Natural killer cell (primary cell): ENCODE measurements at regions not wholly inside any gene's neighbourhood (a gene's known extent, or its start where the extent isn't known, plus 50 kb on each side); places are given as distances from the start of the nearest gene placed in this dataset.

ENCODE experiments used
- ATAC-seq, 3 donors: fragments of 150-1000 bp in 2 of 3; fragments of 200-7000 bp in 1 of 3; cut with Tn5 transposase; 1 replicate in 1 of 3; 2 replicates in 2 of 3; pipeline ENCODE4 v1.10.0; 2021; ENCODE audit warnings: mild to moderate bottlenecking in 2 of 3, moderate library complexity in 2 of 3
- DNase-seq, 2 donors: peaks; one replicate each; pipeline versions ENCODE4 v3.0.0 to v3.0.0-alpha.2; 2013 to 2021; ENCODE audit warnings: mixed read lengths in 1 of 2
- H3K27ac ChIP-seq: one replicate; pipeline ENCODE4 v1.5.1; 2013; ENCODE audit warnings: mild to moderate bottlenecking, low read length
- H3K27me3 ChIP-seq: one replicate; pipeline ENCODE4 v1.6.1; 2013; ENCODE audit warnings: low read length; ENCODE audit not compliant: control insufficient read depth, insufficient read depth
- H3K36me3 ChIP-seq: one replicate; pipeline ENCODE4 v1.6.1; 2013; ENCODE audit warnings: low read length; ENCODE audit not compliant: control insufficient read depth, insufficient read depth
- H3K4me1 ChIP-seq: one replicate; pipeline ENCODE4 v1.6.1; 2013; ENCODE audit warnings: low read length; ENCODE audit not compliant: control insufficient read depth, insufficient read depth
- H3K4me3 ChIP-seq: one replicate; pipeline ENCODE4 v1.5.1; 2013; ENCODE audit warnings: low read length
- H3K9me3 ChIP-seq: one replicate; pipeline ENCODE4 v1.6.1; 2013; ENCODE audit warnings: low read length; ENCODE audit not compliant: control insufficient read depth, insufficient read depth
- H3K27ac Mint-ChIP-seq, 2 donors: one replicate each; pipeline ENCODE4 v1.8.0; 2022; ENCODE audit warnings: mild to moderate bottlenecking in 2 of 2, mixed read lengths in 2 of 2, moderate library complexity in 1 of 2
- H3K27me3 Mint-ChIP-seq, 2 donors: one replicate each; pipeline ENCODE4 v1.8.0; 2022; ENCODE audit warnings: low read depth in 2 of 2, mixed read lengths in 2 of 2
- H3K36me3 Mint-ChIP-seq: one replicate; pipeline ENCODE4 v1.8.0; 2022; ENCODE audit warnings: mixed read lengths
- H3K4me1 Mint-ChIP-seq, 2 donors: one replicate each; pipeline ENCODE4 v1.8.0; 2022; ENCODE audit warnings: mixed read lengths in 2 of 2
- H3K4me3 Mint-ChIP-seq: one replicate; pipeline ENCODE4 v1.8.0; 2022; ENCODE audit warnings: mild to moderate bottlenecking, moderate library complexity, mixed read lengths
- H3K9me3 Mint-ChIP-seq, 2 donors: one replicate each; pipeline ENCODE4 v1.8.0; 2022; ENCODE audit warnings: mixed read lengths in 2 of 2
- WGBS: methylation state at CpG from one replicate; pipeline ENCODE4 v1.1.7; 2013; ENCODE audit warnings: missing lambda C conversion rate; ENCODE audit not compliant: insufficient coverage; 5-methylcytosine and 5-hydroxymethylcytosine counted together
- intact Hi-C: fragments of 100-400 bp; cut with micrococcal nuclease; formaldehyde crosslinking; loops from one replicate; pipeline ENCODE4 v1.14.2; 2022
- TF ChIP-seq, protein P1 (sequence below): fragments of 200-600 bp; IDR thresholded peaks from one replicate; pipeline ENCODE4 v1.8.0; 2022; ENCODE audit warnings: antibody characterized with exemption

DNA sequence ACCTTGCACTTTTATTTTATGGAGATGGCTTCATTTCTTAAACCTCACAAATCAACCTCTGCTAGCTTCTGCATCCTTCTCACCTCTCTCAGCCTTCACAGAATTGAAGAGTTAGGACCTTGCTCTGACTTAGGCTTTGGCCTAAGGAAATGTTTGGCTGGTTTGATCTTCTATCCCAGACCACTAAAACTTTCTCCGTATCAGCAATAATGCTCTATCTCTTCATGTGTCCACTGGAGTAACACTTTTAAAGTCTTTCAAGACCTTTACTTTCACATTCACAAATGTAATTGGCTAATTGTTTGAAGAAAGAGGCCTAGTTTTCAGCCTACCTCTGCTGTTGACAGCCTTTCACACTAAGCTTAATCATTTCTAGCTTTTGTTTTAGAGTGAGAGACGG lies 212.9 kb downstream of the TTLL2 start:
- H3K4me1 ChIP-seq: no peaks in the 10 kb centered on the region
- 87% methylated on average over 2 of the region's 2 CpGs for WGBS
- ATAC-seq (no peak), DNase-seq (no peak)
- H3K27me3 Mint-ChIP-seq: peaks cover 7 to 18% of the 10 kb centered on the region in 2 donors
- H3K27ac Mint-ChIP-seq: no peak overlapping the region
- H3K27me3 ChIP-seq: no peaks in the 10 kb centered on the region
- H3K4me3 ChIP-seq: no peak overlapping the region
- TF ChIP-seq, protein P1, sequence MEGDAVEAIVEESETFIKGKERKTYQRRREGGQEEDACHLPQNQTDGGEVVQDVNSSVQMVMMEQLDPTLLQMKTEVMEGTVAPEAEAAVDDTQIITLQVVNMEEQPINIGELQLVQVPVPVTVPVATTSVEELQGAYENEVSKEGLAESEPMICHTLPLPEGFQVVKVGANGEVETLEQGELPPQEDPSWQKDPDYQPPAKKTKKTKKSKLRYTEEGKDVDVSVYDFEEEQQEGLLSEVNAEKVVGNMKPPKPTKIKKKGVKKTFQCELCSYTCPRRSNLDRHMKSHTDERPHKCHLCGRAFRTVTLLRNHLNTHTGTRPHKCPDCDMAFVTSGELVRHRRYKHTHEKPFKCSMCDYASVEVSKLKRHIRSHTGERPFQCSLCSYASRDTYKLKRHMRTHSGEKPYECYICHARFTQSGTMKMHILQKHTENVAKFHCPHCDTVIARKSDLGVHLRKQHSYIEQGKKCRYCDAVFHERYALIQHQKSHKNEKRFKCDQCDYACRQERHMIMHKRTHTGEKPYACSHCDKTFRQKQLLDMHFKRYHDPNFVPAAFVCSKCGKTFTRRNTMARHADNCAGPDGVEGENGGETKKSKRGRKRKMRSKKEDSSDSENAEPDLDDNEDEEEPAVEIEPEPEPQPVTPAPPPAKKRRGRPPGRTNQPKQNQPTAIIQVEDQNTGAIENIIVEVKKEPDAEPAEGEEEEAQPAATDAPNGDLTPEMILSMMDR: no peak
- H3K9me3 ChIP-seq: no peaks in the 10 kb centered on the region
- H3K4me3 Mint-ChIP-seq: no peak overlapping the region
- H3K4me1 Mint-ChIP-seq: no peaks in the 10 kb centered on the region
- intact Hi-C loops: no loop called here
- H3K9me3 Mint-ChIP-seq: no peaks in the 10 kb centered on the region
- H3K36me3 Mint-ChIP-seq: no peaks in the 10 kb centered on the region
- no peaks in the 10 kb centered on the region for H3K36me3 ChIP-seq
- H3K27ac ChIP-seq: no peak overlapping the region

DNA sequence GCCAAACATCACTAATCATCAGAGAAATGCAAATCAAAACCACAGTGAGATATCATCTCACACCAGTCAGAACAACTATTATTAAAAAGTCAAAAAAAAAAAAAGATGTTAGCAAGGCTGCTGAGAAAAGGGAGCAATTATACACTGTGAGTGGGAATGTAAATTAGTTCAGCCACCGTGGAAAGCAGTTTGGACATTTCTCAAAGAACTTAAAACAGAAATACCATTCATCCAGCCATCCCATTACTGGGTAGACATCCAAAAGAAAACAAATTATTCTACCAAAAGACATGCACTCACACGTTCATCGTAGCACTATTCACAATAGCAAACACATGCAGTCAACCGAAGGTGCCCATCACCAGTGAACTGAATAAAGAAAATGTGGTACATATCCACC lies 213.9 kb downstream of the TTLL2 start:
- DNase-seq (no peak), ATAC-seq (no peak)
- intact Hi-C loops: no loop called here
- no peaks in the 10 kb centered on the region for H3K9me3 ChIP-seq
- Mint-ChIP-seq H3K4me3 (no peak overlapping the region), H3K4me1 (no peaks in the 10 kb centered on the region), H3K27me3 (peaks cover 7 to 18% of the 10 kb centered on the region in 2 donors), H3K9me3 (no peaks in the 10 kb centered on the region), H3K27ac (no peak overlapping the region), H3K36me3 (no peaks in the 10 kb centered on the region)
- no peak overlapping the region for H3K4me3 ChIP-seq
- H3K27ac ChIP-seq: no peak overlapping the region
- H3K27me3 ChIP-seq: no peaks in the 10 kb centered on the region
- no peaks in the 10 kb centered on the region for H3K36me3 ChIP-seq
- WGBS: 100% methylated on average over 2 of the region's 4 CpGs
- TF ChIP-seq, protein P1: no peak
- no peaks in the 10 kb centered on the region for H3K4me1 ChIP-seq

DNA sequence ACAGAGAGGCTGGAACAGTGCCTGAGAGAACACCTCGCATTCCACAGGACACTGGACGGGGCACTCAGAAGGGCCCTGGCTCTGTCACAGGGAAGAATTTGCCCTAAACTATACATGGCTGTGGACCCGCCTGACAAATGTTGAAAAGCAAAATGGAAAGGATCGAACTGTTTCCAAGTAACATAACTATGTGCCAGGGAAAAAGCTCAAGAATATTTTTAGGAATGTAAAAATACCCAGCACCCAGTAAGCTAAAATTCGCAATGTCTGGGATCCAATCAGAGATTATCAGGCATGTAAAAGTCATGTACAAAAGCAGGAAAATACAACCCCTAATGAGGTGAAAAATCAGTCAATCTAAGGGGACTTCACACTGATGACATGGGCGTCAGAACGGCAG lies 215.9 kb downstream of the TTLL2 start:
- Mint-ChIP-seq H3K4me1 (no peaks in the 10 kb centered on the region), H3K9me3 (no peaks in the 10 kb centered on the region), H3K27ac (no peak overlapping the region), H3K36me3 (no peaks in the 10 kb centered on the region), H3K4me3 (no peak overlapping the region), H3K27me3 (peaks cover 7 to 18% of the 10 kb centered on the region in 2 donors)
- 96% methylated on average over 7 of the region's 7 CpGs for WGBS
- no peaks in the 10 kb centered on the region for H3K9me3 ChIP-seq
- ATAC-seq (no peak), DNase-seq (no peak)
- H3K4me3 ChIP-seq: no peak overlapping the region
- intact Hi-C loops: no loop called here
- TF ChIP-seq, protein P1: no peak
- no peaks in the 10 kb centered on the region for H3K36me3 ChIP-seq
- H3K4me1 ChIP-seq: no peaks in the 10 kb centered on the region
- no peaks in the 10 kb centered on the region for H3K27me3 ChIP-seq
- no peak overlapping the region for H3K27ac ChIP-seq

DNA sequence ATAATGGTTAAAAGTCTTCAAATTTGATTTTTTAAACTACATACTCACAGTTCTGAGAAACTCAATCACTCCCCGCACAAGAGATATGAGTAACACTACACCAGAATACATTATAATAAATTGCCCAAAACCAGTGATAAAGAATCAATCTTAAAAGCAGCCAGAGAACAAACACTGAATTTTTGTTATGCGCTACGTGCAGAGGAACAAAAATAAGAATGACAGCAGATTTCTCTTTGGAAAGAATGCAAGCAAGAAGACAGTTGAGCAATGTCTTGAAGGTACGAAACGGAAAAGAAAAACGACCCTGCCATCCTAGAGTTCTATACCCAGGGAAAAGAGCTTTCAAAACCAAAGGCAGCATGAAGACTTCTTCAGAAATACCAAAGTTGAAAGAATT lies 216.7 kb downstream of the TTLL2 start:
- H3K9me3 Mint-ChIP-seq: no peaks in the 10 kb centered on the region
- TF ChIP-seq, protein P1: no peak
- peaks cover 7 to 18% of the 10 kb centered on the region in 2 donors for H3K27me3 Mint-ChIP-seq
- no peak overlapping the region for H3K4me3 Mint-ChIP-seq
- Histone ChIP-seq H3K27me3 (no peaks in the 10 kb centered on the region), H3K36me3 (no peaks in the 10 kb centered on the region), H3K4me1 (no peaks in the 10 kb centered on the region), H3K9me3 (no peaks in the 10 kb centered on the region), H3K4me3 (no peak overlapping the region), H3K27ac (no peak overlapping the region)
- intact Hi-C loops: no loop called here
- 90% methylated on average over 6 of the region's 6 CpGs for WGBS
- no peak for DNase-seq
- H3K36me3 Mint-ChIP-seq: no peaks in the 10 kb centered on the region
- no peak for ATAC-seq
- H3K4me1 Mint-ChIP-seq: no peaks in the 10 kb centered on the region
- no peak overlapping the region for H3K27ac Mint-ChIP-seq
